B cell (primary cell): ENCODE measurements at regions not wholly inside any gene's neighbourhood (a gene's known extent, or its start where the extent isn't known, plus 50 kb on each side); places are given as distances from the start of the nearest gene placed in this dataset.

Experiments used
- ATAC-seq: fragments of 200-7000 bp; cut with Tn5 transposase; one replicate; pipeline ENCODE4 v1.10.0; 2021; ENCODE audit warnings: low read depth, mild to moderate bottlenecking, moderate number of reproducible peaks, moderate library complexity
- CTCF ChIA-PET: fragments of 350-600 bp; sonication (Branson Sonifier 250); formaldehyde crosslinking; loops from one replicate; lab custom pipeline; 2021; ENCODE audit warnings: antibody characterized with exemption, inconsistent platforms; lab: Charles Lee
- POLR2A ChIA-PET: fragments of 350-600 bp; sonication (Branson Sonifier 250); formaldehyde crosslinking; loops from one replicate; lab custom pipeline; 2021; ENCODE audit warnings: antibody characterized with exemption; lab: Charles Lee
- DNase-seq: peaks from one replicate; pipeline ENCODE4 v3.0.0; 2013
- H2AFZ ChIP-seq: 2 replicates; pipeline ENCODE4 v1.6.1; 2012; ENCODE audit warnings: mild to moderate bottlenecking, low read depth, low read length; ENCODE audit not compliant: insufficient read depth, poor library complexity, severe bottlenecking
- H3K27ac ChIP-seq, 2 donors: 1 replicate in 1 of 2; 2 replicates in 1 of 2; pipeline ENCODE4 v1.5.1; 2012 to 2013; ENCODE audit warnings: low read length in 2 of 2, mild to moderate bottlenecking in 2 of 2, moderate library complexity in 1 of 2
- H3K27me3 ChIP-seq, 4 experiments: fragments of 200-600 bp in 1 of 4; sonication (generic) in 1 of 4; replicated peaks in 1 of 4; 1 replicate in 2 of 4; 2 replicates in 2 of 4; pipeline versions ENCODE4 v1.6.1 to v1.7.0; 2013 to 2016; ENCODE audit warnings: low read length in 3 of 4, mild to moderate bottlenecking in 2 of 4, mixed read lengths in 1 of 4, moderate library complexity in 1 of 4; ENCODE audit not compliant: insufficient read depth in 4 of 4, control insufficient read depth in 3 of 4; ENCODE audit errors: control extremely low read depth in 1 of 4
- H3K36me3 ChIP-seq, 2 experiments: replicated peaks in 1 of 2; 1 replicate in 1 of 2; 2 replicates in 1 of 2; pipeline versions ENCODE4 v1.6.1 to v1.7.1; 2013; ENCODE audit warnings: low read length in 1 of 2; ENCODE audit not compliant: insufficient read depth in 2 of 2, control insufficient read depth in 1 of 2; ENCODE audit errors: control extremely low read depth in 1 of 2, extremely low read depth in 1 of 2
- H3K4me1 ChIP-seq, 2 donors: fragments of 200-600 bp in 1 of 2; sonication (generic) in 1 of 2; 1 replicate in 1 of 2; 2 replicates in 1 of 2; pipeline versions ENCODE4 v1.5.1 to v1.6.1; 2013 to 2017; ENCODE audit warnings: low read length in 2 of 2; ENCODE audit not compliant: control insufficient read depth in 2 of 2, insufficient read depth in 2 of 2
- H3K4me2 ChIP-seq: replicated peaks from 2 replicates; pipeline ENCODE3; 2012; ENCODE audit warnings: mild to moderate bottlenecking, low read depth, low read length; ENCODE audit not compliant: poor library complexity, severe bottlenecking
- H3K4me3 ChIP-seq, 5 experiments: fragments of 200-600 bp in 1 of 5; sonication (generic) in 1 of 5; 1 replicate in 3 of 5; 2 replicates in 2 of 5; pipeline versions ENCODE4 v1.5.1 to v1.7.0; 2011 to 2016; ENCODE audit warnings: low read length in 4 of 5, mild to moderate bottlenecking in 4 of 5, low read depth in 2 of 5, control low read depth in 1 of 5, moderate library complexity in 1 of 5; ENCODE audit not compliant: insufficient read depth in 1 of 5; ENCODE audit errors: control extremely low read depth in 1 of 5, extremely low read depth in 1 of 5
- H3K79me2 ChIP-seq: fragments of 200-600 bp; sonication (generic); one replicate; pipeline ENCODE4 v1.6.0; 2016; ENCODE audit warnings: low read length; ENCODE audit not compliant: control insufficient read depth, insufficient read depth
- H3K9ac ChIP-seq: fragments of 200-600 bp; sonication (generic); 2 replicates; pipeline ENCODE4 v1.6.1; 2017; ENCODE audit warnings: mild to moderate bottlenecking, low read length, moderate library complexity
- H3K9me3 ChIP-seq, 3 donors: one replicate each; pipeline versions ENCODE4 v1.6.1 to v1.7.1; 2013; ENCODE audit warnings: low read length in 2 of 3; ENCODE audit not compliant: control insufficient read depth in 2 of 3, insufficient read depth in 1 of 3; ENCODE audit errors: control extremely low read depth in 1 of 3
- H4K20me1 ChIP-seq: 2 replicates; pipeline ENCODE4 v1.6.0; 2012; ENCODE audit warnings: mild to moderate bottlenecking, low read length; ENCODE audit not compliant: insufficient read depth, control insufficient read depth, poor library complexity, severe bottlenecking
- H3K27ac Mint-ChIP-seq: one replicate; pipeline ENCODE4 v1.8.0; 2021; ENCODE audit warnings: mixed read lengths
- H3K27me3 Mint-ChIP-seq: one replicate; pipeline ENCODE4 v1.8.0; 2021; ENCODE audit warnings: mixed read lengths
- H3K4me1 Mint-ChIP-seq: one replicate; pipeline ENCODE4 v1.8.0; 2021; ENCODE audit warnings: mixed read lengths
- H3K4me3 Mint-ChIP-seq: one replicate; pipeline ENCODE4 v1.8.0; 2021; ENCODE audit warnings: mixed read lengths
- H3K9me3 Mint-ChIP-seq: one replicate; pipeline ENCODE4 v1.8.0; 2022; ENCODE audit warnings: mixed read lengths; ENCODE audit not compliant: insufficient read depth
- CTCF ChIP-seq: fragments of 200-600 bp; IDR thresholded peaks from one replicate; pipeline ENCODE4 v1.8.0; 2022; ENCODE audit warnings: antibody characterized with exemption, mild to moderate bottlenecking
- EZH2 ChIP-seq: IDR thresholded peaks from 2 replicates; pipeline ENCODE4 v1.6.1; 2012; ENCODE audit warnings: borderline replicate concordance, low read depth, mild to moderate bottlenecking, moderate library complexity, low read length; ENCODE audit not compliant: insufficient read depth, poor library complexity, severe bottlenecking
- WGBS: methylation state at CpG from one replicate; pipeline ENCODE4 v1.1.5; 2013; ENCODE audit warnings: missing lambda C conversion rate; ENCODE audit not compliant: insufficient coverage; 5-methylcytosine and 5-hydroxymethylcytosine counted together
- intact Hi-C: fragments of 100-400 bp; cut with micrococcal nuclease; formaldehyde crosslinking; loops from one replicate; pipeline ENCODE4 v1.10.0; 2022

- Mint-ChIP-seq H3K9me3 (no peaks in the 10 kb centered on the region), H3K27me3 (no peaks in the 10 kb centered on the region), H3K27ac (no peak overlapping the region), H3K4me3 (no peak overlapping the region), H3K4me1 (no peaks in the 10 kb centered on the region)
- ATAC-seq: no peak
- no peak overlapping the region for H3K4me2 ChIP-seq
- H3K9ac ChIP-seq: no peak overlapping the region
- H3K4me3 ChIP-seq: no peak overlapping the region
- intact Hi-C loops: no loop called here
- no peak overlapping the region for H3K27ac ChIP-seq
- ChIA-PET CTCF (no interaction called here), POLR2A (no interaction called here)
- TF ChIP-seq EZH2 (no peak), CTCF (no peak)
- 60% methylated on average over 2 of the region's 3 CpGs for WGBS
- no peaks in the 10 kb centered on the region for H3K79me2 ChIP-seq
- no peaks in the 10 kb centered on the region for H4K20me1 ChIP-seq
- H3K4me1 ChIP-seq: no peaks in the 10 kb centered on the region
- no peak for DNase-seq
- H3K27me3 ChIP-seq: no peaks in the 10 kb centered on the region
- H3K36me3 ChIP-seq: no peaks in the 10 kb centered on the region
- H3K9me3 ChIP-seq: peaks cover 0 to 13% (median 0%) of the 10 kb centered on the region in 3 donors
- H2AFZ ChIP-seq: no peak overlapping the region
Measured at GRCh38 chr2:228401065-228401912, 219.8 kb upstream of the SPHKAP start.

GRCh38 chr2:228387776-228388175 lies 206.3 kb upstream of the SPHKAP start:
- Histone ChIP-seq H3K36me3 (no peaks in the 10 kb centered on the region), H3K9ac (no peak overlapping the region), H3K4me3 (no peak overlapping the region), H3K27me3 (no peaks in the 10 kb centered on the region), H3K27ac (no peak overlapping the region), H3K9me3 (peaks cover 0 to 5% (median 0%) of the 10 kb centered on the region in 3 donors), H4K20me1 (no peaks in the 10 kb centered on the region), H3K4me1 (no peaks in the 10 kb centered on the region), H2AFZ (no peak overlapping the region), H3K79me2 (no peaks in the 10 kb centered on the region), H3K4me2 (no peak overlapping the region)
- intact Hi-C loops: no loop called here
- Mint-ChIP-seq H3K4me3 (no peak overlapping the region), H3K27me3 (no peaks in the 10 kb centered on the region), H3K27ac (no peak overlapping the region), H3K9me3 (peaks cover 6% of the 10 kb centered on the region), H3K4me1 (no peaks in the 10 kb centered on the region)
- no CpG with 5 or more reads among the region's 3 CpGs for WGBS
- ChIA-PET CTCF (no interaction called here), POLR2A (no interaction called here)
- no peak for ATAC-seq
- TF ChIP-seq EZH2 (no peak), CTCF (no peak)
- DNase-seq: no peak
